Central memory CD8-positive, alpha-beta T cell (primary cell): ENCODE measurements at regions not wholly inside any gene's neighbourhood (a gene's known extent, or its start where the extent isn't known, plus 50 kb on each side); places are given as distances from the start of the nearest gene placed in this dataset.
A peak's percentile ranks its signal among the peaks of the same experiment; 100 is the strongest.

ENCODE experiments used
- ATAC-seq: fragments of 150-1000 bp; cut with Tn5 transposase; replicated peaks from 2 replicates; pipeline ENCODE4 v1.10.0; 2022; ENCODE audit warnings: mild to moderate bottlenecking, moderate FRiP score, moderate number of reproducible peaks; ENCODE audit not compliant: poor library complexity, severe bottlenecking; ENCODE audit errors: extremely low read depth
- DNase-seq, 2 donors: peaks; one replicate each; pipeline ENCODE4 v3.0.0; 2021; ENCODE audit warnings: low spot score in 2 of 2
- H3K27ac Mint-ChIP-seq: one replicate; pipeline ENCODE4 v1.8.0; 2022; ENCODE audit warnings: low read depth, mild to moderate bottlenecking, moderate library complexity, mixed read lengths
- H3K27me3 Mint-ChIP-seq: one replicate; pipeline ENCODE4 v1.8.0; 2022; ENCODE audit warnings: mixed read lengths
- H3K36me3 Mint-ChIP-seq: one replicate; pipeline ENCODE4 v1.8.0; 2022; ENCODE audit warnings: mild to moderate bottlenecking, moderate library complexity, mixed read lengths; ENCODE audit not compliant: insufficient read depth
- H3K4me1 Mint-ChIP-seq: one replicate; pipeline ENCODE4 v1.8.0; 2022; ENCODE audit warnings: mixed read lengths
- H3K4me3 Mint-ChIP-seq: one replicate; pipeline ENCODE4 v1.8.0; 2022; ENCODE audit warnings: mild to moderate bottlenecking, moderate library complexity, mixed read lengths
- H3K9me3 Mint-ChIP-seq: one replicate; pipeline ENCODE4 v1.8.0; 2022; ENCODE audit warnings: mixed read lengths

GRCh38 chr5:148920646-148921288 is 94.4 kb downstream of the ADRB2 start:
- Mint-ChIP-seq H3K36me3 (no peaks in the 10 kb centered on the region), H3K4me3 (no peak overlapping the region), H3K27ac (no peak overlapping the region), H3K9me3 (no peaks in the 10 kb centered on the region), H3K27me3 (peaks cover 15% of the 10 kb centered on the region), H3K4me1 (peaks cover 4% of the 10 kb centered on the region)
- DNase-seq = no peak
- no peak for ATAC-seq

GRCh38 chr5:148921350-148921749 is 94.9 kb downstream of the ADRB2 start:
- H3K27me3 Mint-ChIP-seq = peaks cover 15% of the 10 kb centered on the region
- ATAC-seq (no peak), DNase-seq (no peak)
- no peak overlapping the region for H3K4me3 Mint-ChIP-seq
- H3K9me3 Mint-ChIP-seq = no peaks in the 10 kb centered on the region
- H3K27ac Mint-ChIP-seq = no peak overlapping the region
- peaks cover 4% of the 10 kb centered on the region for H3K4me1 Mint-ChIP-seq
- no peaks in the 10 kb centered on the region for H3K36me3 Mint-ChIP-seq

GRCh38 chr5:148922606-148923005 is 96.2 kb downstream of the ADRB2 start:
- Mint-ChIP-seq H3K4me1 (peaks cover 4% of the 10 kb centered on the region), H3K9me3 (no peaks in the 10 kb centered on the region), H3K27me3 (peaks cover 15% of the 10 kb centered on the region), H3K36me3 (no peaks in the 10 kb centered on the region), H3K4me3 (no peak overlapping the region), H3K27ac (no peak overlapping the region)
- DNase-seq = no peak
- ATAC-seq = no peak

GRCh38 chr5:148923023-148923422 is 96.6 kb downstream of the ADRB2 start:
- Mint-ChIP-seq H3K9me3 (no peaks in the 10 kb centered on the region), H3K27ac (no peak overlapping the region), H3K4me3 (no peak overlapping the region), H3K36me3 (no peaks in the 10 kb centered on the region), H3K27me3 (peaks cover 15% of the 10 kb centered on the region), H3K4me1 (peaks cover 4% of the 10 kb centered on the region)
- no peak for ATAC-seq
- no peak for DNase-seq

- H3K9me3 Mint-ChIP-seq = no peaks in the 10 kb centered on the region
- H3K36me3 Mint-ChIP-seq = no peaks in the 10 kb centered on the region
- H3K4me1 Mint-ChIP-seq = peaks cover 4% of the 10 kb centered on the region
- H3K27ac Mint-ChIP-seq = no peak overlapping the region
- ATAC-seq (no peak), DNase-seq (no peak)
- peaks cover 15% of the 10 kb centered on the region for H3K27me3 Mint-ChIP-seq
- H3K4me3 Mint-ChIP-seq = no peak overlapping the region
These were observed 98.4 kb downstream of the ADRB2 start for GRCh38 chr5:148924817-148925216.

- ATAC-seq = no peak
These were observed 99.8 kb downstream of the ADRB2 start for GRCh38 chr5:148926207-148926606.

GRCh38 chr5:148927307-148927946 is 101.0 kb downstream of the ADRB2 start:
- DNase-seq (no peak), ATAC-seq (no peak)
- Mint-ChIP-seq H3K9me3 (no peaks in the 10 kb centered on the region), H3K36me3 (no peaks in the 10 kb centered on the region), H3K4me1 (peaks cover 8% of the 10 kb centered on the region), H3K27ac (no peak overlapping the region), H3K4me3 (no peak overlapping the region), H3K27me3 (peaks cover 3% of the 10 kb centered on the region)

More at GRCh38 chr5:148926207-148926606, 99.8 kb downstream of the ADRB2 start:
- no peak for DNase-seq
- peaks cover 4% of the 10 kb centered on the region for H3K4me1 Mint-ChIP-seq
- no peaks in the 10 kb centered on the region for H3K9me3 Mint-ChIP-seq
- no peaks in the 10 kb centered on the region for H3K36me3 Mint-ChIP-seq
- no peak overlapping the region for H3K4me3 Mint-ChIP-seq
- no peak overlapping the region for H3K27ac Mint-ChIP-seq
- H3K27me3 Mint-ChIP-seq = peaks cover 8% of the 10 kb centered on the region

GRCh38 chr5:148928141-148928540 is 101.7 kb downstream of the ADRB2 start:
- Mint-ChIP-seq H3K27ac (no peak overlapping the region), H3K27me3 (no peaks in the 10 kb centered on the region), H3K4me1 (peaks cover 7% of the 10 kb centered on the region), H3K36me3 (no peaks in the 10 kb centered on the region), H3K9me3 (no peaks in the 10 kb centered on the region), H3K4me3 (no peak overlapping the region)
- DNase-seq (no peak), ATAC-seq (no peak)

GRCh38 chr5:148931453-148932057 is 105.1 kb downstream of the ADRB2 start:
- no peaks in the 10 kb centered on the region for H3K9me3 Mint-ChIP-seq
- peak overlapping the region; percentile 61 for H3K27ac Mint-ChIP-seq
- DNase-seq (no peak), ATAC-seq (no peak)
- peaks cover 7% of the 10 kb centered on the region for H3K4me1 Mint-ChIP-seq
- H3K4me3 Mint-ChIP-seq = no peak overlapping the region
- no peaks in the 10 kb centered on the region for H3K36me3 Mint-ChIP-seq
- H3K27me3 Mint-ChIP-seq = no peaks in the 10 kb centered on the region

GRCh38 chr5:148932355-148932935 is 106.0 kb downstream of the ADRB2 start:
- Mint-ChIP-seq H3K4me3 (no peak overlapping the region), H3K9me3 (no peaks in the 10 kb centered on the region), H3K4me1 (peaks cover 7% of the 10 kb centered on the region), H3K27ac (no peak overlapping the region), H3K36me3 (no peaks in the 10 kb centered on the region), H3K27me3 (no peaks in the 10 kb centered on the region)
- ATAC-seq (no peak), DNase-seq (no peak)

- no peaks in the 10 kb centered on the region for H3K36me3 Mint-ChIP-seq
- no peaks in the 10 kb centered on the region for H3K9me3 Mint-ChIP-seq
- no peak overlapping the region for H3K4me3 Mint-ChIP-seq
- H3K4me1 Mint-ChIP-seq = peaks cover 7% of the 10 kb centered on the region
- no peak for ATAC-seq
- no peak overlapping the region for H3K27ac Mint-ChIP-seq
- DNase-seq = no peak
- no peaks in the 10 kb centered on the region for H3K27me3 Mint-ChIP-seq
These were observed 107.6 kb downstream of the ADRB2 start for GRCh38 chr5:148933903-148934432.

GRCh38 chr5:148934895-148935400 is 108.5 kb downstream of the ADRB2 start:
- Mint-ChIP-seq H3K27ac (no peak overlapping the region), H3K27me3 (no peaks in the 10 kb centered on the region), H3K4me3 (no peak overlapping the region), H3K9me3 (no peaks in the 10 kb centered on the region), H3K4me1 (peaks cover 7% of the 10 kb centered on the region), H3K36me3 (no peaks in the 10 kb centered on the region)
- no peak for ATAC-seq
- DNase-seq = no peak
